ENCODE measurements at regions not wholly inside any gene's neighbourhood (a gene's known extent, or its start where the extent isn't known, plus 50 kb on each side); places are given as distances from the start of the nearest gene placed in this dataset.

DNA sequence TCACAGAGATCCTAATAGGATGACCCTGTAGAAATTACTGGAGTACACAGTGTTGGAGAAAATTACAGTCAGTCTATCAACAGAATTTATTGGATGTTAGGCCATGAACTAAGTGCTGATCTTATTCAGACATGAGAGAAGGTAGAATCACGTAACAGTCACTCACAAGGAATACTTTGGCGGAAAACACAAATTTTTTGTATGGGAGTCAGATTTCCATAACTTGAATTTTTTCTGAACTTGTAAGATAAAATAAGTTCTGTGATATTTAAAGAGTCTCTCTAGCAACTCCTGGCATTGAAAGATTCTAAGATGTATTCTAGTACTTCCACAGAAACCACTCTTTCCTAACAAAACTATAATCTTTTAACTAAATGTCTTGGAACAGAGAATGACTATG is 178.8 kb upstream of the MME start (continued):
- TF ChIP-seq, protein P1, sequence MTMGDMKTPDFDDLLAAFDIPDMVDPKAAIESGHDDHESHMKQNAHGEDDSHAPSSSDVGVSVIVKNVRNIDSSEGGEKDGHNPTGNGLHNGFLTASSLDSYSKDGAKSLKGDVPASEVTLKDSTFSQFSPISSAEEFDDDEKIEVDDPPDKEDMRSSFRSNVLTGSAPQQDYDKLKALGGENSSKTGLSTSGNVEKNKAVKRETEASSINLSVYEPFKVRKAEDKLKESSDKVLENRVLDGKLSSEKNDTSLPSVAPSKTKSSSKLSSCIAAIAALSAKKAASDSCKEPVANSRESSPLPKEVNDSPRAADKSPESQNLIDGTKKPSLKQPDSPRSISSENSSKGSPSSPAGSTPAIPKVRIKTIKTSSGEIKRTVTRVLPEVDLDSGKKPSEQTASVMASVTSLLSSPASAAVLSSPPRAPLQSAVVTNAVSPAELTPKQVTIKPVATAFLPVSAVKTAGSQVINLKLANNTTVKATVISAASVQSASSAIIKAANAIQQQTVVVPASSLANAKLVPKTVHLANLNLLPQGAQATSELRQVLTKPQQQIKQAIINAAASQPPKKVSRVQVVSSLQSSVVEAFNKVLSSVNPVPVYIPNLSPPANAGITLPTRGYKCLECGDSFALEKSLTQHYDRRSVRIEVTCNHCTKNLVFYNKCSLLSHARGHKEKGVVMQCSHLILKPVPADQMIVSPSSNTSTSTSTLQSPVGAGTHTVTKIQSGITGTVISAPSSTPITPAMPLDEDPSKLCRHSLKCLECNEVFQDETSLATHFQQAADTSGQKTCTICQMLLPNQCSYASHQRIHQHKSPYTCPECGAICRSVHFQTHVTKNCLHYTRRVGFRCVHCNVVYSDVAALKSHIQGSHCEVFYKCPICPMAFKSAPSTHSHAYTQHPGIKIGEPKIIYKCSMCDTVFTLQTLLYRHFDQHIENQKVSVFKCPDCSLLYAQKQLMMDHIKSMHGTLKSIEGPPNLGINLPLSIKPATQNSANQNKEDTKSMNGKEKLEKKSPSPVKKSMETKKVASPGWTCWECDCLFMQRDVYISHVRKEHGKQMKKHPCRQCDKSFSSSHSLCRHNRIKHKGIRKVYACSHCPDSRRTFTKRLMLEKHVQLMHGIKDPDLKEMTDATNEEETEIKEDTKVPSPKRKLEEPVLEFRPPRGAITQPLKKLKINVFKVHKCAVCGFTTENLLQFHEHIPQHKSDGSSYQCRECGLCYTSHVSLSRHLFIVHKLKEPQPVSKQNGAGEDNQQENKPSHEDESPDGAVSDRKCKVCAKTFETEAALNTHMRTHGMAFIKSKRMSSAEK (CRISPR knock-in tag; IDR thresholded peaks at IDR 0.05; ENCODE audit: borderline replicate concordance), result no peak

DNA sequence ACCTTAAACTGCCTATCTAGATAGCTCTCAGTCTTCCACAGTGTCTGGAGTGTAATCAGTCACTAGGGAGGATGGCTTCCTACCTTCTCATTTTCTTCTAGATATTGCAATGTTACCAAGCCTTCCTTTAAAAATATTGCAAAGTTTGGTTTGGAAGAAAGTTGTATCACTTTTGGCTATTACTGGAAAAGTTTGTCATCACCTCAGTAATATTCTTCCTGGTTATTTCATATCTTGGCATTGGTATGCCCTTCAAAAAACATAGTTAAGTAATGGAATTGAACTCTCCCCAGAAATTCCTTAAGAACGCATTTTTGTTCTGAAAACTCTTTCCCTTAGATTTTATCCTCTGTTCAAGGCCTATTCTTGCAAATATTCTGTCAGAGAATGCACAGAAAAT is 179.3 kb upstream of the MME start:
- H3K4me1 Mint-ChIP-seq, result peaks cover 5% of the 10 kb centered on the region
- H3K27me3 Mint-ChIP-seq (ENCODE audit: low read depth), result no peaks in the 10 kb centered on the region
- POLR2A ChIA-PET, result interaction anchor here (0.7 kb wide), 1 partner anchor 430 kb away, joined by 3 read pairs; no protein-coding TSS in a partner anchor
- no peaks in the 10 kb centered on the region for H3K36me3 Mint-ChIP-seq
- CTCF ChIA-PET, result no interaction called here
- peaks cover 4% of the 10 kb centered on the region; the same call in 1 of the 2 replicates for H3K9me3 Mint-ChIP-seq
- H3K4me3 Mint-ChIP-seq, result no peak overlapping the region
- H3K27ac Mint-ChIP-seq, result no peak overlapping the region
- TF ChIP-seq, protein P2, sequence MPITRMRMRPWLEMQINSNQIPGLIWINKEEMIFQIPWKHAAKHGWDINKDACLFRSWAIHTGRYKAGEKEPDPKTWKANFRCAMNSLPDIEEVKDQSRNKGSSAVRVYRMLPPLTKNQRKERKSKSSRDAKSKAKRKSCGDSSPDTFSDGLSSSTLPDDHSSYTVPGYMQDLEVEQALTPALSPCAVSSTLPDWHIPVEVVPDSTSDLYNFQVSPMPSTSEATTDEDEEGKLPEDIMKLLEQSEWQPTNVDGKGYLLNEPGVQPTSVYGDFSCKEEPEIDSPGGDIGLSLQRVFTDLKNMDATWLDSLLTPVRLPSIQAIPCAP (CRISPR knock-in tag; IDR thresholded peaks at IDR 0.05), result no peak
- TF ChIP-seq, protein P3, sequence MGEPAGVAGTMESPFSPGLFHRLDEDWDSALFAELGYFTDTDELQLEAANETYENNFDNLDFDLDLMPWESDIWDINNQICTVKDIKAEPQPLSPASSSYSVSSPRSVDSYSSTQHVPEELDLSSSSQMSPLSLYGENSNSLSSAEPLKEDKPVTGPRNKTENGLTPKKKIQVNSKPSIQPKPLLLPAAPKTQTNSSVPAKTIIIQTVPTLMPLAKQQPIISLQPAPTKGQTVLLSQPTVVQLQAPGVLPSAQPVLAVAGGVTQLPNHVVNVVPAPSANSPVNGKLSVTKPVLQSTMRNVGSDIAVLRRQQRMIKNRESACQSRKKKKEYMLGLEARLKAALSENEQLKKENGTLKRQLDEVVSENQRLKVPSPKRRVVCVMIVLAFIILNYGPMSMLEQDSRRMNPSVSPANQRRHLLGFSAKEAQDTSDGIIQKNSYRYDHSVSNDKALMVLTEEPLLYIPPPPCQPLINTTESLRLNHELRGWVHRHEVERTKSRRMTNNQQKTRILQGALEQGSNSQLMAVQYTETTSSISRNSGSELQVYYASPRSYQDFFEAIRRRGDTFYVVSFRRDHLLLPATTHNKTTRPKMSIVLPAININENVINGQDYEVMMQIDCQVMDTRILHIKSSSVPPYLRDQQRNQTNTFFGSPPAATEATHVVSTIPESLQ (CRISPR knock-in tag; IDR thresholded peaks at IDR 0.05), result no peak
- TF ChIP-seq, protein P4, sequence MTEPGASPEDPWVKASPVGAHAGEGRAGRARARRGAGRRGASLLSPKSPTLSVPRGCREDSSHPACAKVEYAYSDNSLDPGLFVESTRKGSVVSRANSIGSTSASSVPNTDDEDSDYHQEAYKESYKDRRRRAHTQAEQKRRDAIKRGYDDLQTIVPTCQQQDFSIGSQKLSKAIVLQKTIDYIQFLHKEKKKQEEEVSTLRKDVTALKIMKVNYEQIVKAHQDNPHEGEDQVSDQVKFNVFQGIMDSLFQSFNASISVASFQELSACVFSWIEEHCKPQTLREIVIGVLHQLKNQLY (CRISPR knock-in tag; IDR thresholded peaks at IDR 0.05), result no peak
- TF ChIP-seq GRHL2 (CRISPR knock-in tag; IDR thresholded peaks at IDR 0.05; ENCODE audit: insufficient replicate concordance, severe bottlenecking) (no peak), ESRRA (CRISPR knock-in tag; IDR thresholded peaks at IDR 0.05; ENCODE audit: borderline replicate concordance) (no peak), ZNF263 (CRISPR knock-in tag; IDR thresholded peaks at IDR 0.05; ENCODE audit: low read depth) (no peak), SMAD4 (CRISPR knock-in tag; IDR thresholded peaks at IDR 0.05) (no peak), NFE2L1 (CRISPR knock-in tag; IDR thresholded peaks at IDR 0.05) (no peak), ZNF138 (CRISPR knock-in tag; conservative IDR thresholded peaks at IDR 0.05) (no peak), FOXJ3 (CRISPR knock-in tag; IDR thresholded peaks at IDR 0.05; ENCODE audit: borderline replicate concordance) (no peak), GABPB1 (CRISPR knock-in tag; IDR thresholded peaks at IDR 0.05) (no peak), NR1H2 (CRISPR knock-in tag; IDR thresholded peaks at IDR 0.05) (no peak), SMAD3 (CRISPR knock-in tag; IDR thresholded peaks at IDR 0.05; ENCODE audit: borderline replicate concordance) (no peak), FOXK1 (CRISPR knock-in tag; IDR thresholded peaks at IDR 0.05) (no peak)
- TF ChIP-seq, protein P5, sequence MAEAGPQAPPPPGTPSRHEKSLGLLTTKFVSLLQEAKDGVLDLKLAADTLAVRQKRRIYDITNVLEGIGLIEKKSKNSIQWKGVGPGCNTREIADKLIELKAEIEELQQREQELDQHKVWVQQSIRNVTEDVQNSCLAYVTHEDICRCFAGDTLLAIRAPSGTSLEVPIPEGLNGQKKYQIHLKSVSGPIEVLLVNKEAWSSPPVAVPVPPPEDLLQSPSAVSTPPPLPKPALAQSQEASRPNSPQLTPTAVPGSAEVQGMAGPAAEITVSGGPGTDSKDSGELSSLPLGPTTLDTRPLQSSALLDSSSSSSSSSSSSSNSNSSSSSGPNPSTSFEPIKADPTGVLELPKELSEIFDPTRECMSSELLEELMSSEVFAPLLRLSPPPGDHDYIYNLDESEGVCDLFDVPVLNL (CRISPR knock-in tag; IDR thresholded peaks at IDR 0.05; ENCODE audit: borderline replicate concordance, low read depth), result no peak
- TF ChIP-seq, protein P6, sequence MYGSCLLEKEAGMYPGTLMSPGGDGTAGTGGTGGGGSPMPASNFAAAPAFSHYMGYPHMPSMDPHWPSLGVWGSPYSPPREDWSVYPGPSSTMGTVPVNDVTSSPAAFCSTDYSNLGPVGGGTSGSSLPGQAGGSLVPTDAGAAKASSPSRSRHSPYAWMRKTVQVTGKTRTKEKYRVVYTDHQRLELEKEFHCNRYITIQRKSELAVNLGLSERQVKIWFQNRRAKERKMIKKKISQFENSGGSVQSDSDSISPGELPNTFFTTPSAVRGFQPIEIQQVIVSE (CRISPR knock-in tag; IDR thresholded peaks at IDR 0.05; ENCODE audit: borderline replicate concordance), result no peak
- TF ChIP-seq, protein P7, sequence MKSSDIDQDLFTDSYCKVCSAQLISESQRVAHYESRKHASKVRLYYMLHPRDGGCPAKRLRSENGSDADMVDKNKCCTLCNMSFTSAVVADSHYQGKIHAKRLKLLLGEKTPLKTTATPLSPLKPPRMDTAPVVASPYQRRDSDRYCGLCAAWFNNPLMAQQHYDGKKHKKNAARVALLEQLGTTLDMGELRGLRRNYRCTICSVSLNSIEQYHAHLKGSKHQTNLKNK (CRISPR knock-in tag; IDR thresholded peaks at IDR 0.05), result no peak
- TF ChIP-seq, protein P8, sequence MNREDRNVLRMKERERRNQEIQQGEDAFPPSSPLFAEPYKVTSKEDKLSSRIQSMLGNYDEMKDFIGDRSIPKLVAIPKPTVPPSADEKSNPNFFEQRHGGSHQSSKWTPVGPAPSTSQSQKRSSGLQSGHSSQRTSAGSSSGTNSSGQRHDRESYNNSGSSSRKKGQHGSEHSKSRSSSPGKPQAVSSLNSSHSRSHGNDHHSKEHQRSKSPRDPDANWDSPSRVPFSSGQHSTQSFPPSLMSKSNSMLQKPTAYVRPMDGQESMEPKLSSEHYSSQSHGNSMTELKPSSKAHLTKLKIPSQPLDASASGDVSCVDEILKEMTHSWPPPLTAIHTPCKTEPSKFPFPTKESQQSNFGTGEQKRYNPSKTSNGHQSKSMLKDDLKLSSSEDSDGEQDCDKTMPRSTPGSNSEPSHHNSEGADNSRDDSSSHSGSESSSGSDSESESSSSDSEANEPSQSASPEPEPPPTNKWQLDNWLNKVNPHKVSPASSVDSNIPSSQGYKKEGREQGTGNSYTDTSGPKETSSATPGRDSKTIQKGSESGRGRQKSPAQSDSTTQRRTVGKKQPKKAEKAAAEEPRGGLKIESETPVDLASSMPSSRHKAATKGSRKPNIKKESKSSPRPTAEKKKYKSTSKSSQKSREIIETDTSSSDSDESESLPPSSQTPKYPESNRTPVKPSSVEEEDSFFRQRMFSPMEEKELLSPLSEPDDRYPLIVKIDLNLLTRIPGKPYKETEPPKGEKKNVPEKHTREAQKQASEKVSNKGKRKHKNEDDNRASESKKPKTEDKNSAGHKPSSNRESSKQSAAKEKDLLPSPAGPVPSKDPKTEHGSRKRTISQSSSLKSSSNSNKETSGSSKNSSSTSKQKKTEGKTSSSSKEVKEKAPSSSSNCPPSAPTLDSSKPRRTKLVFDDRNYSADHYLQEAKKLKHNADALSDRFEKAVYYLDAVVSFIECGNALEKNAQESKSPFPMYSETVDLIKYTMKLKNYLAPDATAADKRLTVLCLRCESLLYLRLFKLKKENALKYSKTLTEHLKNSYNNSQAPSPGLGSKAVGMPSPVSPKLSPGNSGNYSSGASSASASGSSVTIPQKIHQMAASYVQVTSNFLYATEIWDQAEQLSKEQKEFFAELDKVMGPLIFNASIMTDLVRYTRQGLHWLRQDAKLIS (CRISPR knock-in tag; IDR thresholded peaks at IDR 0.05; ENCODE audit: borderline replicate concordance), result no peak
- DNase-seq (ENCODE audit: low spot score) (no peak), ATAC-seq (no peak)

Measured in WTC11 (cell line).